ENCODE measurements at regions not wholly inside any gene's neighbourhood (a gene's known extent, or its start where the extent isn't known, plus 50 kb on each side); places are given as distances from the start of the nearest gene placed in this dataset.

DNA sequence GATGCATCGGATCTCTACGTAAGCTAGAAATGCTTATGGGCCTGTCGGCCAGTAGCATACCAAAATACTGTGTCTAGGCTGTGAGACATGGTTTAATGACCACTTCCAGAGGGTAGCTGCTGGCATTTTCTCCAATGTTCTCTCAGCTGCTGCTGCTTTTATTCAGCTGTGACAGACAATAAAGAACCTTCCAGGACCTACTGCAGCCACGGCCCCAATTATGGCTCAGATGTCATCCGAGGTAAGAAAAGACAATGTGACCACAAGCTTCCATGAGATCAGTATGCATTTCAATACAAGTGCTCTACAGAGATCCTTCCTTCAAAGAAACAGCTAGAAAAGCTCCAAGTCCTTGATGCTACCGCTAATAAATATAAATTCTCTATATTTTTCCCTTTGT lies 256.2 kb downstream of the SDHAF3 start:
- H3K27me3 ChIP-seq (ENCODE audit: control insufficient read depth, insufficient read depth, low read length), result no peaks in the 10 kb centered on the region
- H3K4me2 ChIP-seq (ENCODE audit: extremely low read depth, insufficient read depth, low read length), result no peak overlapping the region
- DNase-seq (ENCODE audit: low read depth in 2 of 2), result no peak
- H3K9ac ChIP-seq (ENCODE audit: insufficient read depth, low read length), result no peak overlapping the region
- no peaks in the 10 kb centered on the region for H3K9me3 ChIP-seq (ENCODE audit: control insufficient read depth, insufficient read depth, low read depth, low read length)
- no peak overlapping the region for H2AFZ ChIP-seq (ENCODE audit: low read length)
- H3K36me3 ChIP-seq (ENCODE audit: control insufficient read depth, insufficient read depth, low read length), result no peaks in the 10 kb centered on the region
- H4K20me1 ChIP-seq (ENCODE audit: control insufficient read depth, extremely low read depth, insufficient read depth, low read length), result no peaks in the 10 kb centered on the region
- H3K4me1 ChIP-seq (ENCODE audit: control insufficient read depth, extremely low read depth, insufficient read depth, low read length), result no peaks in the 10 kb centered on the region
- no peak overlapping the region for H3K4me3 ChIP-seq (replicated peaks in 1 of 4; ENCODE audit: control extremely low read depth in 1 of 4, insufficient read depth in 1 of 4, low read depth in 3 of 4, low read length in 4 of 4)
- TF ChIP-seq, protein P1, sequence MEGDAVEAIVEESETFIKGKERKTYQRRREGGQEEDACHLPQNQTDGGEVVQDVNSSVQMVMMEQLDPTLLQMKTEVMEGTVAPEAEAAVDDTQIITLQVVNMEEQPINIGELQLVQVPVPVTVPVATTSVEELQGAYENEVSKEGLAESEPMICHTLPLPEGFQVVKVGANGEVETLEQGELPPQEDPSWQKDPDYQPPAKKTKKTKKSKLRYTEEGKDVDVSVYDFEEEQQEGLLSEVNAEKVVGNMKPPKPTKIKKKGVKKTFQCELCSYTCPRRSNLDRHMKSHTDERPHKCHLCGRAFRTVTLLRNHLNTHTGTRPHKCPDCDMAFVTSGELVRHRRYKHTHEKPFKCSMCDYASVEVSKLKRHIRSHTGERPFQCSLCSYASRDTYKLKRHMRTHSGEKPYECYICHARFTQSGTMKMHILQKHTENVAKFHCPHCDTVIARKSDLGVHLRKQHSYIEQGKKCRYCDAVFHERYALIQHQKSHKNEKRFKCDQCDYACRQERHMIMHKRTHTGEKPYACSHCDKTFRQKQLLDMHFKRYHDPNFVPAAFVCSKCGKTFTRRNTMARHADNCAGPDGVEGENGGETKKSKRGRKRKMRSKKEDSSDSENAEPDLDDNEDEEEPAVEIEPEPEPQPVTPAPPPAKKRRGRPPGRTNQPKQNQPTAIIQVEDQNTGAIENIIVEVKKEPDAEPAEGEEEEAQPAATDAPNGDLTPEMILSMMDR (conservative IDR thresholded peaks at IDR 0.05 in 1 of 2, IDR thresholded peaks at IDR 0.05 in 1 of 2; ENCODE audit: low read depth in 1 of 2, low read length in 2 of 2), result no peak
- TF ChIP-seq EZH2 (IDR thresholded peaks at IDR 0.05; ENCODE audit: low read length, missing control alignments), result no peak
- H3K27ac ChIP-seq (ENCODE audit: insufficient read depth, low read length), result no peak overlapping the region
- H3K79me2 ChIP-seq (ENCODE audit: control insufficient read depth, insufficient read depth, low read length), result no peaks in the 10 kb centered on the region

DNA sequence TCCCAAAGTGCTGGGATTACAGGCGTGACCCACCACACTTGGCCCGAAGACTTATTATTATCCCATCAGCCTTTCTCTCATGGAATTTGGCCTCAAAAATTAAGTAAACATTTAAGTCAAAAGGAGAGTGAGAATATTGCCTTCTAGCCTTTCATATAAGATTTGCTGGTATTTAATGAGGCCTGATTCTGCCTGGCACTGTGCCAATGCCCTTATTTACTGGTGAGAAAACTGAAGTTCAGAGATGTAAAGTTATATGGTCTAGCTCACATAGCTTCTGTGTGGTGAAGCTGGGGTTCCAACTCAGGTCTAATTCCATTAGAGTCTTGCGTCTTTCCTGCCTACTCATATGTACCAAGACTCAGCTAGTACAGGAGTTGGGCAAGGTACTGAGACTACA lies 260.2 kb downstream of the SDHAF3 start:
- TF ChIP-seq EZH2 (IDR thresholded peaks at IDR 0.05; ENCODE audit: low read length, missing control alignments), result no peak
- TF ChIP-seq, protein P1 (conservative IDR thresholded peaks at IDR 0.05 in 1 of 2, IDR thresholded peaks at IDR 0.05 in 1 of 2; ENCODE audit: low read depth in 1 of 2, low read length in 2 of 2), result no peak
- no peak for DNase-seq (ENCODE audit: low read depth in 2 of 2)
- Histone ChIP-seq H2AFZ (ENCODE audit: low read length) (no peak overlapping the region), H3K9me3 (ENCODE audit: control insufficient read depth, insufficient read depth, low read depth, low read length) (no peaks in the 10 kb centered on the region), H3K36me3 (ENCODE audit: control insufficient read depth, insufficient read depth, low read length) (no peaks in the 10 kb centered on the region), H3K4me1 (ENCODE audit: control insufficient read depth, extremely low read depth, insufficient read depth, low read length) (no peaks in the 10 kb centered on the region), H4K20me1 (ENCODE audit: control insufficient read depth, extremely low read depth, insufficient read depth, low read length) (no peaks in the 10 kb centered on the region), H3K4me2 (ENCODE audit: extremely low read depth, insufficient read depth, low read length) (no peak overlapping the region), H3K27me3 (ENCODE audit: control insufficient read depth, insufficient read depth, low read length) (no peaks in the 10 kb centered on the region), H3K4me3 (replicated peaks in 1 of 4; ENCODE audit: control extremely low read depth in 1 of 4, insufficient read depth in 1 of 4, low read depth in 3 of 4, low read length in 4 of 4) (no peak overlapping the region), H3K9ac (ENCODE audit: insufficient read depth, low read length) (no peak overlapping the region), H3K27ac (ENCODE audit: insufficient read depth, low read length) (no peak overlapping the region), H3K79me2 (ENCODE audit: control insufficient read depth, insufficient read depth, low read length) (no peaks in the 10 kb centered on the region)

- Histone ChIP-seq H3K9ac (ENCODE audit: insufficient read depth, low read length) (no peak overlapping the region), H3K27ac (ENCODE audit: insufficient read depth, low read length) (no peak overlapping the region), H3K4me2 (ENCODE audit: extremely low read depth, insufficient read depth, low read length) (no peak overlapping the region), H3K4me3 (replicated peaks in 1 of 4; ENCODE audit: control extremely low read depth in 1 of 4, insufficient read depth in 1 of 4, low read depth in 3 of 4, low read length in 4 of 4) (no peak overlapping the region), H2AFZ (ENCODE audit: low read length) (no peak overlapping the region), H3K27me3 (ENCODE audit: control insufficient read depth, insufficient read depth, low read length) (no peaks in the 10 kb centered on the region), H4K20me1 (ENCODE audit: control insufficient read depth, extremely low read depth, insufficient read depth, low read length) (no peaks in the 10 kb centered on the region), H3K4me1 (ENCODE audit: control insufficient read depth, extremely low read depth, insufficient read depth, low read length) (no peaks in the 10 kb centered on the region), H3K36me3 (ENCODE audit: control insufficient read depth, insufficient read depth, low read length) (no peaks in the 10 kb centered on the region), H3K9me3 (ENCODE audit: control insufficient read depth, insufficient read depth, low read depth, low read length) (no peaks in the 10 kb centered on the region), H3K79me2 (ENCODE audit: control insufficient read depth, insufficient read depth, low read length) (no peaks in the 10 kb centered on the region)
- DNase-seq (ENCODE audit: low read depth in 2 of 2), result no peak
- TF ChIP-seq, protein P1 (conservative IDR thresholded peaks at IDR 0.05 in 1 of 2, IDR thresholded peaks at IDR 0.05 in 1 of 2; ENCODE audit: low read depth in 1 of 2, low read length in 2 of 2), result no peak
- TF ChIP-seq EZH2 (IDR thresholded peaks at IDR 0.05; ENCODE audit: low read length, missing control alignments), result no peak
Measured at GRCh38 chr7:97381815-97382554, 264.5 kb downstream of the SDHAF3 start.
